ENCODE measurements at regions not wholly inside any gene's neighbourhood (a gene's known extent, or its start where the extent isn't known, plus 50 kb on each side); places are given as distances from the start of the nearest gene placed in this dataset.

GRCh38 chr20:48230216-48230615 is 444.9 kb upstream of the SULF2 start:
- ChIA-PET CTCF (no interaction called here), POLR2A (no interaction called here)
- Histone ChIP-seq H3K36me3 (ENCODE audit: control insufficient read depth, insufficient read depth, low read length) (no peaks in the 10 kb centered on the region), H3K27me3 (ENCODE audit: control insufficient read depth, insufficient read depth, low read length) (peaks cover 3% of the 10 kb centered on the region; the same call in 1 of the 2 replicates), H3K4me3 (ENCODE audit: low read depth, low read length) (no peak overlapping the region)
- DNase-seq (ENCODE audit: low read depth) = no peak
- no peak for TF ChIP-seq CTCF (IDR thresholded peaks at IDR 0.05; ENCODE audit: insufficient read depth, low read depth, low read length)

- ChIA-PET CTCF (no interaction called here), POLR2A (no interaction called here)
- Histone ChIP-seq H3K27me3 (ENCODE audit: control insufficient read depth, insufficient read depth, low read length) (0 out of 2 replicates have a peak, but pooled peaks cover 1% of the 10 kb centered on the region), H3K4me3 (ENCODE audit: low read depth, low read length) (no peak overlapping the region), H3K36me3 (ENCODE audit: control insufficient read depth, insufficient read depth, low read length) (no peaks in the 10 kb centered on the region)
- no peak for DNase-seq (ENCODE audit: low read depth)
- no peak for TF ChIP-seq CTCF (IDR thresholded peaks at IDR 0.05; ENCODE audit: insufficient read depth, low read depth, low read length)
These were observed 442.1 kb upstream of the SULF2 start for GRCh38 chr20:48227381-48227780.

GRCh38 chr20:48226642-48227041 is 441.4 kb upstream of the SULF2 start:
- no peak overlapping the region for H3K4me3 ChIP-seq (ENCODE audit: low read depth, low read length)
- no peak for DNase-seq (ENCODE audit: low read depth)
- POLR2A ChIA-PET = no interaction called here
- CTCF ChIA-PET = interaction anchor here (0.5 kb wide), 1 partner anchor 11 kb away, joined by 3 read pairs; no protein-coding TSS in a partner anchor
- 0 out of 2 replicates have a peak, but pooled peaks cover 1% of the 10 kb centered on the region for H3K27me3 ChIP-seq (ENCODE audit: control insufficient read depth, insufficient read depth, low read length)
- H3K36me3 ChIP-seq (ENCODE audit: control insufficient read depth, insufficient read depth, low read length) = no peaks in the 10 kb centered on the region
- TF ChIP-seq CTCF (IDR thresholded peaks at IDR 0.05; ENCODE audit: insufficient read depth, low read depth, low read length) = no peak

- TF ChIP-seq CTCF (IDR thresholded peaks at IDR 0.05; ENCODE audit: insufficient read depth, low read depth, low read length) = no peak
- Histone ChIP-seq H3K27me3 (ENCODE audit: control insufficient read depth, insufficient read depth, low read length) (0 out of 2 replicates have a peak, but pooled peaks cover 1% of the 10 kb centered on the region), H3K4me3 (ENCODE audit: low read depth, low read length) (no peak overlapping the region), H3K36me3 (ENCODE audit: control insufficient read depth, insufficient read depth, low read length) (no peaks in the 10 kb centered on the region)
- ChIA-PET POLR2A (no interaction called here), CTCF (no interaction called here)
- no peak for DNase-seq (ENCODE audit: low read depth)
These were observed 439.3 kb upstream of the SULF2 start for GRCh38 chr20:48224533-48225050.

- CTCF ChIA-PET = no interaction called here
- POLR2A ChIA-PET = no interaction called here
These were observed 438.4 kb upstream of the SULF2 start for GRCh38 chr20:48223715-48224114.

More at GRCh38 chr20:48223715-48224114, 438.4 kb upstream of the SULF2 start:
- TF ChIP-seq CTCF (IDR thresholded peaks at IDR 0.05; ENCODE audit: insufficient read depth, low read depth, low read length) = no peak
- no peak for DNase-seq (ENCODE audit: low read depth)
- no peak overlapping the region for H3K4me3 ChIP-seq (ENCODE audit: low read depth, low read length)
- 0 out of 2 replicates have a peak, but pooled peaks cover 1% of the 10 kb centered on the region for H3K27me3 ChIP-seq (ENCODE audit: control insufficient read depth, insufficient read depth, low read length)
- no peaks in the 10 kb centered on the region for H3K36me3 ChIP-seq (ENCODE audit: control insufficient read depth, insufficient read depth, low read length)
